ENCODE measurements at regions not wholly inside any gene's neighbourhood (a gene's known extent, or its start where the extent isn't known, plus 50 kb on each side); places are given as distances from the start of the nearest gene placed in this dataset.

DNA sequence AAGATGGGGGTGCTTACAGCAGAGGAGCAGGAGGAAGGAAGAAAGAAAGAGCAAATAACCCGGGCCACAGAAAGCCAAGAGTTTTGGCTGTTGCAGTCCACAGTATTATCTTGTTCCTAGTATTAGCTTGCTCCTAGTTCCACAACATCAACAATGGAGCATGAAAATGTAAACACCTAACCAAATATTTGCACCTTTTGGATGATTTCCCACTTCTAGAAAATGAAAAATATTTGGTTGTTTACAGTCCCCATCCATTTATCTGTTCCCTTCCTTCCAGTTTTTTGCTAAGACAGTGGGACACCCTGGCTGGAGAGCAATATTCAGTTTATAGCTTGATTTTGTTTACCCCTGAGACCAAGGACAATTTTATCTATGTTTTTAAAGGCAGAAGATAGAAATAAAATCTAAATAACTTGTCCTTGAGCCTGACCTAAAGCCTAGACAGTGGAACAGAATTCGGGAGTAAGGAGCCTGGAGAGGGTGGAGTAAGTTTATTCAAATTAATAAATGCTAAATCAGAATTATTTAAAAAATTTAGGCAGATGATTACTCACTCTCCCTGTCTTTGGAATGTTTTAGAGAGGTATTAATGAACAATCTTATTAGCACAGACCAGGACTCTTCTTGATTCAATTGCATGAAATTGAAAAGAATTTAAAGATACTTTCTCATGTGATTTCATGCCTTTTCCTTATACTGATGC is 51.6 kb downstream of the RESF1 start:
- Histone ChIP-seq H3K4me3 (ENCODE audit: low read depth in 1 of 2, low read length in 2 of 2) (no peak overlapping the region), H3K79me2 (ENCODE audit: insufficient read depth, low read length) (no peaks in the 10 kb centered on the region), H3K9ac (ENCODE audit: low read depth, low read length) (no peak overlapping the region), H3K4me2 (ENCODE audit: insufficient read depth, low read length) (no peak overlapping the region), H2AFZ (ENCODE audit: low read depth, low read length) (no peak overlapping the region), H3K4me1 (ENCODE audit: insufficient read depth, low read length) (no peaks in the 10 kb centered on the region), H3K27ac (ENCODE audit: low read length) (no peak overlapping the region), H3K36me3 (ENCODE audit: insufficient read depth, low read length) (no peaks in the 10 kb centered on the region), H3K9me3 (ENCODE audit: insufficient read depth, low read length, severe bottlenecking) (no peaks in the 10 kb centered on the region), H4K20me1 (ENCODE audit: insufficient read depth, low read length) (no peaks in the 10 kb centered on the region), H3K27me3 (ENCODE audit: insufficient read depth, low read length, poor library complexity) (no peaks in the 10 kb centered on the region)
- ATAC-seq (ENCODE audit: insufficient read depth, low read depth) (no peak), DNase-seq (no peak)
- no peak for TF ChIP-seq EZH2 (IDR thresholded peaks at IDR 0.05; ENCODE audit: borderline replicate concordance, low read depth, low read length, severe bottlenecking)
- TF ChIP-seq, protein P1, sequence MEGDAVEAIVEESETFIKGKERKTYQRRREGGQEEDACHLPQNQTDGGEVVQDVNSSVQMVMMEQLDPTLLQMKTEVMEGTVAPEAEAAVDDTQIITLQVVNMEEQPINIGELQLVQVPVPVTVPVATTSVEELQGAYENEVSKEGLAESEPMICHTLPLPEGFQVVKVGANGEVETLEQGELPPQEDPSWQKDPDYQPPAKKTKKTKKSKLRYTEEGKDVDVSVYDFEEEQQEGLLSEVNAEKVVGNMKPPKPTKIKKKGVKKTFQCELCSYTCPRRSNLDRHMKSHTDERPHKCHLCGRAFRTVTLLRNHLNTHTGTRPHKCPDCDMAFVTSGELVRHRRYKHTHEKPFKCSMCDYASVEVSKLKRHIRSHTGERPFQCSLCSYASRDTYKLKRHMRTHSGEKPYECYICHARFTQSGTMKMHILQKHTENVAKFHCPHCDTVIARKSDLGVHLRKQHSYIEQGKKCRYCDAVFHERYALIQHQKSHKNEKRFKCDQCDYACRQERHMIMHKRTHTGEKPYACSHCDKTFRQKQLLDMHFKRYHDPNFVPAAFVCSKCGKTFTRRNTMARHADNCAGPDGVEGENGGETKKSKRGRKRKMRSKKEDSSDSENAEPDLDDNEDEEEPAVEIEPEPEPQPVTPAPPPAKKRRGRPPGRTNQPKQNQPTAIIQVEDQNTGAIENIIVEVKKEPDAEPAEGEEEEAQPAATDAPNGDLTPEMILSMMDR (IDR thresholded peaks at IDR 0.05; ENCODE audit: borderline replicate concordance, extremely low read depth, low read length, poor library complexity, severe bottlenecking): no peak

DNA sequence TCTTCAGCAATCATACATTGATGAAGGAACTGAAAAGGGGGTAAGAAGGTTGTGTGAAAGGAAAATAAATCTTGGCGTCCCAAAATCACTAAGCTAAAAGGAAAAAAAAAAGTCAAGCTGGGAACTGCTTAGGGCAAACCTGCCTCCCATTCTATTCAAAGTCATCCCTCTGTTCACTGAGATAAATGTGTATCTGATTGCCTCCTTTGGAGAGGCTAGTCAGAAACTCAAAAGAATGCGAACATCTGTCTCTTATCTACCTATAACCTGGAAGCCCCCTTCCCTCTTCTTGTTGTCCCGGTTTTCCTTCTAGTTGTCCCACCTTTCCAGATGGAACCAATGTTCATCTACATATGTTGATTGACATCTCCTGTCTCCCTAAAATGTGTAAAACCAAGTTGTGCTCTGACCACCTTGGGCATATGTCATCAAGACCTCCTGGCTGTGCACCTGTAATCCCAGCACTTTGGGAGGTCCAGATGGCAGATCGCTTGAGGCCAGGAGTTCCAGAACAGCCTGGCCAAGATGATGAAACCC is 53.1 kb downstream of the RESF1 start:
- Histone ChIP-seq H3K36me3 (ENCODE audit: insufficient read depth, low read length) (no peaks in the 10 kb centered on the region), H3K4me2 (ENCODE audit: insufficient read depth, low read length) (no peak overlapping the region), H3K27ac (ENCODE audit: low read length) (no peak overlapping the region), H4K20me1 (ENCODE audit: insufficient read depth, low read length) (no peaks in the 10 kb centered on the region), H3K9ac (ENCODE audit: low read depth, low read length) (no peak overlapping the region), H3K79me2 (ENCODE audit: insufficient read depth, low read length) (no peaks in the 10 kb centered on the region), H3K9me3 (ENCODE audit: insufficient read depth, low read length, severe bottlenecking) (no peaks in the 10 kb centered on the region), H3K4me3 (ENCODE audit: low read depth in 1 of 2, low read length in 2 of 2) (no peak overlapping the region), H3K27me3 (ENCODE audit: insufficient read depth, low read length, poor library complexity) (no peaks in the 10 kb centered on the region), H3K4me1 (ENCODE audit: insufficient read depth, low read length) (no peaks in the 10 kb centered on the region), H2AFZ (ENCODE audit: low read depth, low read length) (no peak overlapping the region)
- TF ChIP-seq, protein P1 (IDR thresholded peaks at IDR 0.05; ENCODE audit: borderline replicate concordance, extremely low read depth, low read length, poor library complexity, severe bottlenecking): no peak
- no peak for TF ChIP-seq EZH2 (IDR thresholded peaks at IDR 0.05; ENCODE audit: borderline replicate concordance, low read depth, low read length, severe bottlenecking)
- ATAC-seq (ENCODE audit: insufficient read depth, low read depth) (no peak), DNase-seq (no peak)

DNA sequence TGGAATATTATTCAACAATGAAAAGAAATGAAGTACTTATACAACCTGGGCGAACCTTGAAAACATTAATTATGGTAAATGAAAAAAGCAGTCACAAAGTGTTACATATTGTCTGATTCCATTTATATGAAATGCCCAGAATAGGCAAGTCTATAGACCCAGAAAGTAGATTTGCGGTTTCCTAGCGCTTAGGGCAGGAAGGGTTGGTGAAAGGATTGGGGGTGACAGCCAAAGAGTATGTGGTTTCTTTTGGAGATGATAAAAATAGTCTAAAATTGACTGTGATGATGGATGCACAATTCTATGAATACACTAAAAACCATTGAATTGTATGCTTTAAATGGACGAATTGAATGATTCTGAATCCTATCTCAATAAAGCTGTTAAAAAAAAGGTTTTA is 55.8 kb downstream of the RESF1 start:
- Histone ChIP-seq H4K20me1 (ENCODE audit: insufficient read depth, low read length) (no peaks in the 10 kb centered on the region), H3K36me3 (ENCODE audit: insufficient read depth, low read length) (no peaks in the 10 kb centered on the region), H3K9me3 (ENCODE audit: insufficient read depth, low read length, severe bottlenecking) (no peaks in the 10 kb centered on the region), H3K27me3 (ENCODE audit: insufficient read depth, low read length, poor library complexity) (no peaks in the 10 kb centered on the region), H3K4me2 (ENCODE audit: insufficient read depth, low read length) (no peak overlapping the region), H3K9ac (ENCODE audit: low read depth, low read length) (no peak overlapping the region), H2AFZ (ENCODE audit: low read depth, low read length) (no peak overlapping the region), H3K4me1 (ENCODE audit: insufficient read depth, low read length) (no peaks in the 10 kb centered on the region), H3K79me2 (ENCODE audit: insufficient read depth, low read length) (no peaks in the 10 kb centered on the region), H3K27ac (ENCODE audit: low read length) (no peak overlapping the region), H3K4me3 (ENCODE audit: low read depth in 1 of 2, low read length in 2 of 2) (no peak overlapping the region)
- ATAC-seq (ENCODE audit: insufficient read depth, low read depth) (no peak), DNase-seq (no peak)
- no peak for TF ChIP-seq EZH2 (IDR thresholded peaks at IDR 0.05; ENCODE audit: borderline replicate concordance, low read depth, low read length, severe bottlenecking)
- TF ChIP-seq, protein P1 (IDR thresholded peaks at IDR 0.05; ENCODE audit: borderline replicate concordance, extremely low read depth, low read length, poor library complexity, severe bottlenecking): no peak
